H1 (cell line): ENCODE measurements at regions not wholly inside any gene's neighbourhood (a gene's known extent, or its start where the extent isn't known, plus 50 kb on each side); places are given as distances from the start of the nearest gene placed in this dataset.

Experiments used
- CTCF ChIA-PET: fragments of 300-600 bp; sonication (Branson Sonifier 250); formaldehyde crosslinking; loops from one replicate; lab custom pipeline; 2021; ENCODE audit not compliant: partially characterized antibody; lab: Charles Lee
- POLR2A ChIA-PET: fragments of 300-600 bp; sonication (Branson Sonifier 250); formaldehyde crosslinking; loops from one replicate; lab custom pipeline; 2021; ENCODE audit warnings: inconsistent platforms; ENCODE audit not compliant: partially characterized antibody; lab: Charles Lee
- DNase-seq, 2 experiments: peaks; one replicate each; pipeline versions ENCODE4 v3.0.0 to v3.0.0-alpha.2; 2010 to 2022; ENCODE audit warnings: low spot score in 2 of 2, low read depth in 1 of 2, mixed read lengths in 1 of 2
- FAIRE-seq: peaks from 2 replicates; lab custom pipeline; 2011; peaks lifted over from hg19 to GRCh38; lab: Jason Lieb, UNC
- H2AFZ ChIP-seq: 2 replicates; pipeline ENCODE4 v1.8.1; 2012; ENCODE audit warnings: low read length, inconsistent platforms
- H2AK5ac ChIP-seq: 2 replicates; pipeline ENCODE4 v1.6.1; 2013; ENCODE audit warnings: low read depth, low read length
- H2BK120ac ChIP-seq: replicated peaks from 2 replicates; pipeline ENCODE3; 2013; ENCODE audit warnings: low read depth, low read length, inconsistent platforms
- H2BK12ac ChIP-seq: 2 replicates; pipeline ENCODE4 v1.6.1; 2013; ENCODE audit warnings: low read depth, low read length
- H2BK15ac ChIP-seq: 2 replicates; pipeline ENCODE4 v1.6.1; 2013; ENCODE audit warnings: low read length
- H2BK20ac ChIP-seq: 2 replicates; pipeline ENCODE4 v1.6.1; 2013; ENCODE audit warnings: low read length
- H2BK5ac ChIP-seq: 2 replicates; pipeline ENCODE4 v1.6.1; 2013; ENCODE audit warnings: low read depth, low read length
- H3K14ac ChIP-seq: 2 replicates; pipeline ENCODE4 v1.6.1; 2013; ENCODE audit warnings: inconsistent platforms; ENCODE audit not compliant: insufficient read length
- H3K18ac ChIP-seq: 2 replicates; pipeline ENCODE4 v1.6.1; 2013; ENCODE audit warnings: low read length; ENCODE audit errors: extremely low read depth
- H3K23ac ChIP-seq: 2 replicates; pipeline ENCODE4 v1.6.1; 2013; ENCODE audit warnings: inconsistent platforms; ENCODE audit not compliant: insufficient read length
- H3K23me2 ChIP-seq: 2 replicates; pipeline ENCODE4 v1.6.1; 2013; ENCODE audit warnings: low read depth, low read length
- H3K27ac ChIP-seq: 2 replicates; pipeline ENCODE4 v1.6.1; 2011; ENCODE audit warnings: low read depth, low read length, inconsistent platforms
- H3K27me3 ChIP-seq, 4 experiments: replicated peaks in 1 of 4; 1 replicate in 1 of 4; 2 replicates in 3 of 4; pipeline versions ENCODE4 v1.6.1 to v1.8.1; 2011 to 2013; ENCODE audit warnings: low read length in 3 of 4, mild to moderate bottlenecking in 3 of 4, inconsistent platforms in 2 of 4, mixed read lengths in 2 of 4, moderate library complexity in 1 of 4; ENCODE audit not compliant: control insufficient read depth in 3 of 4, insufficient read depth in 3 of 4; ENCODE audit errors: extremely low read depth in 1 of 4
- H3K36me3 ChIP-seq, 4 experiments: 2 replicates each; pipeline versions ENCODE4 v1.6.1 to v1.8.1; 2011 to 2013; ENCODE audit warnings: mild to moderate bottlenecking in 4 of 4, low read length in 3 of 4, moderate library complexity in 2 of 4, control low read depth in 1 of 4, inconsistent platforms in 1 of 4; ENCODE audit not compliant: insufficient read depth in 4 of 4, control insufficient read depth in 2 of 4
- H3K4ac ChIP-seq: replicated peaks from 2 replicates; pipeline ENCODE3; 2013; ENCODE audit warnings: low read length, low read depth, mixed read lengths, inconsistent platforms; ENCODE audit not compliant: insufficient read length
- H3K4me1 ChIP-seq, 4 experiments: replicated peaks in 1 of 4; 1 replicate in 1 of 4; 2 replicates in 3 of 4; pipeline versions ENCODE4 v1.6.1 to v1.8.1; 2011 to 2013; ENCODE audit warnings: low read length in 3 of 4, inconsistent platforms in 2 of 4, mixed read lengths in 1 of 4; ENCODE audit not compliant: insufficient read depth in 4 of 4, control insufficient read depth in 3 of 4
- H3K4me2 ChIP-seq, 2 experiments: 2 replicates each; pipeline versions ENCODE4 v1.6.1 to v1.8.1; 2011 to 2013; ENCODE audit warnings: low read depth in 2 of 2, low read length in 2 of 2, control low read depth in 1 of 2, inconsistent platforms in 1 of 2, mild to moderate bottlenecking in 1 of 2; ENCODE audit not compliant: insufficient read depth in 1 of 2
- H3K4me3 ChIP-seq, 4 experiments: fragments of 200-600, 300-600 bp in 1 of 4; sonication (generic), shearing (Covaris generic), sonication (Bioruptor Twin) in 1 of 4; 2 replicates each; pipeline versions ENCODE4 v1.5.1 to v1.8.1; 2011 to 2016; ENCODE audit warnings: low read length in 4 of 4, low read depth in 3 of 4, control low read depth in 2 of 4, inconsistent platforms in 2 of 4, mild to moderate bottlenecking in 2 of 4, mixed read lengths in 1 of 4, moderate library complexity in 1 of 4; ENCODE audit not compliant: insufficient read depth in 2 of 4; ENCODE audit errors: extremely low read depth in 1 of 4
- H3K56ac ChIP-seq: replicated peaks from 2 replicates; pipeline ENCODE3; 2013; ENCODE audit warnings: low read depth, mild to moderate bottlenecking, mixed read lengths, low read length, inconsistent platforms; ENCODE audit not compliant: insufficient read length
- H3K79me1 ChIP-seq: 2 replicates; pipeline ENCODE4 v1.6.1; 2013; ENCODE audit warnings: low read depth, low read length, control low read depth
- H3K79me2 ChIP-seq, 2 experiments: 2 replicates each; pipeline versions ENCODE4 v1.6.1 to v1.8.1; 2012 to 2013; ENCODE audit warnings: low read length in 2 of 2, mild to moderate bottlenecking in 2 of 2, inconsistent platforms in 1 of 2; ENCODE audit not compliant: insufficient read depth in 2 of 2, control insufficient read depth in 1 of 2
- H3K9ac ChIP-seq, 4 experiments: replicated peaks in 1 of 4; 1 replicate in 1 of 4; 2 replicates in 3 of 4; pipeline versions ENCODE4 v1.6.1 to v1.8.1; 2011 to 2013; ENCODE audit warnings: low read depth in 3 of 4, low read length in 3 of 4, control low read depth in 2 of 4, mild to moderate bottlenecking in 2 of 4, moderate library complexity in 2 of 4, inconsistent platforms in 1 of 4; ENCODE audit errors: extremely low read depth in 1 of 4
- H3K9me3 ChIP-seq, 2 experiments: 2 replicates each; pipeline versions ENCODE4 v1.6.1 to v1.8.1; 2012 to 2013; ENCODE audit warnings: mild to moderate bottlenecking in 2 of 2, moderate library complexity in 2 of 2, control low read depth in 1 of 2, inconsistent platforms in 1 of 2, low read depth in 1 of 2, low read length in 1 of 2, mixed read lengths in 1 of 2; ENCODE audit not compliant: insufficient read depth in 2 of 2
- H4K20me1 ChIP-seq, 2 experiments: replicated peaks in 1 of 2; 2 replicates each; pipeline versions ENCODE3 to v1.8.1; 2011 to 2013; ENCODE audit warnings: inconsistent platforms in 2 of 2, low read length in 2 of 2, mild to moderate bottlenecking in 1 of 2; ENCODE audit not compliant: insufficient read depth in 2 of 2, control insufficient read depth in 1 of 2
- H4K5ac ChIP-seq: 2 replicates; pipeline ENCODE4 v1.6.1; 2013; ENCODE audit warnings: low read length, low read depth, mixed read lengths, inconsistent platforms; ENCODE audit not compliant: insufficient read length
- H4K8ac ChIP-seq: 2 replicates; pipeline ENCODE4 v1.8.0; 2013; ENCODE audit warnings: mild to moderate bottlenecking, moderate library complexity, low read length, inconsistent platforms; ENCODE audit not compliant: insufficient read depth; ENCODE audit errors: extremely low read depth
- H4K91ac ChIP-seq: replicated peaks from 2 replicates; pipeline ENCODE3; 2013; ENCODE audit warnings: low read length, mixed read lengths, inconsistent platforms; ENCODE audit not compliant: insufficient read length
- BCL11A ChIP-seq, 2 experiments: IDR thresholded peaks; one replicate each; pipeline ENCODE4 v1.6.1; 2011; ENCODE audit warnings: low read depth in 2 of 2, low read length in 2 of 2, mild to moderate bottlenecking in 2 of 2
- CHD2 ChIP-seq: IDR thresholded peaks from 2 replicates; pipeline ENCODE4 v1.6.1; 2012; ENCODE audit warnings: low read length, improper control_type of control experiment
- KDM5A ChIP-seq: fragments of 200-600 bp; IDR thresholded peaks from 2 replicates; pipeline ENCODE4 v1.7.1; 2012; ENCODE audit warnings: mild to moderate bottlenecking, low read length, inconsistent platforms, mixed read lengths
- RBBP5 ChIP-seq: IDR thresholded peaks from 2 replicates; pipeline ENCODE4 v1.7.1; 2012; ENCODE audit warnings: low read depth, mild to moderate bottlenecking, inconsistent platforms, low read length, moderate library complexity, borderline replicate concordance
- RXRA ChIP-seq: IDR thresholded peaks from 2 replicates; pipeline ENCODE4 v1.6.1; 2011; ENCODE audit warnings: low read depth, mild to moderate bottlenecking, low read length, moderate library complexity; ENCODE audit not compliant: insufficient read depth
- TAF1 ChIP-seq: IDR thresholded peaks from 2 replicates; pipeline ENCODE4 v1.6.1; 2011; ENCODE audit warnings: mild to moderate bottlenecking, low read depth, low read length
- TAF7 ChIP-seq: optimal IDR thresholded peaks from 2 replicates; pipeline ENCODE3; 2011; ENCODE audit warnings: low read depth, mild to moderate bottlenecking, inconsistent platforms, low read length, moderate library complexity, borderline replicate concordance
- TEAD4 ChIP-seq: IDR thresholded peaks from 2 replicates; pipeline ENCODE4 v1.6.1; 2012; ENCODE audit warnings: low read depth, low read length, inconsistent platforms, mixed read lengths
- WGBS, 2 experiments: shearing (Covaris generic) in 1 of 2; methylation state at CpG; one replicate each; pipeline versions ENCODE4 v1.1.6 to v1.1.7; 2013 to 2015; ENCODE audit warnings: low lambda C conversion rate in 2 of 2, mixed read lengths in 2 of 2, inconsistent platforms in 1 of 2, low coverage in 1 of 2, missing lambda C conversion rate in 1 of 2; ENCODE audit not compliant: insufficient replicate concordance in 2 of 2, insufficient coverage in 1 of 2, insufficient read length in 1 of 2; ENCODE audit errors: extremely low coverage in 1 of 2, missing lambda C conversion rate in 1 of 2; 5-methylcytosine and 5-hydroxymethylcytosine counted together
- TF ChIP-seq, protein P1 (sequence below): IDR thresholded peaks from 2 replicates; pipeline ENCODE4 v1.6.1; 2011; ENCODE audit warnings: low read depth, mild to moderate bottlenecking, low read length; ENCODE audit not compliant: insufficient read depth
- TF ChIP-seq, protein P2 (sequence below): IDR thresholded peaks from 2 replicates; pipeline ENCODE4 v1.6.1; 2012; ENCODE audit warnings: low read length, inconsistent platforms

DNA sequence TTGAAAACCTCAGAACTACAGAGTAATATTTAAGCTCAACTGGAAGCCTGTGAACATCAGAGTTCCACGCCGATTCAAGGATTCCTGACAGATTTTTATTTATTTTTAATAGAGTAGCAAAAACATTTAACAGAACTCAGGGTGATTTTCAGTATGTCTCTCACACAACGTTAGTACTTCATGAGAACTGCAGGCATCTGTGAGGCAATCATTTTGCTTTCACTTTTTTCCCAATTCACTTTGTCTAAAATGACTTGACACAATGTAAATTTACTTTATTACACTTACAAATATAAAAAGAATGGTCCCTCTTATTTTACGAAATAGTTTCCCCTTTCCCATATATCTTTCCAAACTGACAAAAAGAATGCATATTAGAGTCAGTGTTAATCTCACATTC, 869.5 kb upstream of the EPHA5 start:
- Histone ChIP-seq H3K27ac (no peak overlapping the region), H4K8ac (no peak overlapping the region), H2BK15ac (no peak overlapping the region), H4K5ac (no peak overlapping the region), H3K23me2 (no peaks in the 10 kb centered on the region), H4K20me1 (no peaks in the 10 kb centered on the region), H2AK5ac (no peak overlapping the region), H2BK5ac (no peak overlapping the region), H3K4me1 (no peaks in the 10 kb centered on the region), H2BK12ac (no peak overlapping the region), H3K14ac (no peak overlapping the region), H3K4ac (no peak overlapping the region), H2BK120ac (no peak overlapping the region), H2BK20ac (no peak overlapping the region), H3K9ac (no peak overlapping the region), H2AFZ (no peak overlapping the region), H3K79me2 (no peaks in the 10 kb centered on the region), H4K91ac (no peak overlapping the region), H3K4me3 (no peak overlapping the region), H3K36me3 (no peaks in the 10 kb centered on the region), H3K56ac (no peak overlapping the region), H3K18ac (no peak overlapping the region), H3K9me3 (0 out of 4 replicates have a peak, but pooled peaks cover 0 to 3% of the 10 kb centered on the region in 2 experiments), H3K23ac (no peak overlapping the region), H3K4me2 (no peak overlapping the region), H3K79me1 (no peaks in the 10 kb centered on the region), H3K27me3 (no peaks in the 10 kb centered on the region)
- DNase-seq = no peak
- ChIA-PET CTCF (no interaction called here), POLR2A (no interaction called here)
- no peak for FAIRE-seq
- 89% methylated on average over 4 of the region's 4 CpGs; no CpG with 5 or more reads in 1 of the 2 experiments for WGBS, 2 experiments
- no peak for TF ChIP-seq TAF1
- no peak for TF ChIP-seq BCL11A (IDR thresholded peaks at IDR 0.05; ENCODE audit: low read depth in 2 of 2, low read length in 2 of 2)
- no peak for TF ChIP-seq CHD2
- no peak for TF ChIP-seq TEAD4
- TF ChIP-seq, protein P1, sequence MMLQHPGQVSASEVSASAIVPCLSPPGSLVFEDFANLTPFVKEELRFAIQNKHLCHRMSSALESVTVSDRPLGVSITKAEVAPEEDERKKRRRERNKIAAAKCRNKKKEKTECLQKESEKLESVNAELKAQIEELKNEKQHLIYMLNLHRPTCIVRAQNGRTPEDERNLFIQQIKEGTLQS = no peak
- TF ChIP-seq, protein P2, sequence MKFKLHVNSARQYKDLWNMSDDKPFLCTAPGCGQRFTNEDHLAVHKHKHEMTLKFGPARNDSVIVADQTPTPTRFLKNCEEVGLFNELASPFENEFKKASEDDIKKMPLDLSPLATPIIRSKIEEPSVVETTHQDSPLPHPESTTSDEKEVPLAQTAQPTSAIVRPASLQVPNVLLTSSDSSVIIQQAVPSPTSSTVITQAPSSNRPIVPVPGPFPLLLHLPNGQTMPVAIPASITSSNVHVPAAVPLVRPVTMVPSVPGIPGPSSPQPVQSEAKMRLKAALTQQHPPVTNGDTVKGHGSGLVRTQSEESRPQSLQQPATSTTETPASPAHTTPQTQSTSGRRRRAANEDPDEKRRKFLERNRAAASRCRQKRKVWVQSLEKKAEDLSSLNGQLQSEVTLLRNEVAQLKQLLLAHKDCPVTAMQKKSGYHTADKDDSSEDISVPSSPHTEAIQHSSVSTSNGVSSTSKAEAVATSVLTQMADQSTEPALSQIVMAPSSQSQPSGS = no peak
- TF ChIP-seq RBBP5 = no peak
- no peak for TF ChIP-seq KDM5A
- TF ChIP-seq RXRA = no peak
- TF ChIP-seq TAF7 = no peak
